Motor neuron (in vitro differentiated cells): ENCODE measurements at regions not wholly inside any gene's neighbourhood (a gene's known extent, or its start where the extent isn't known, plus 50 kb on each side); places are given as distances from the start of the nearest gene placed in this dataset.

Source experiments
- ATAC-seq, 8 experiments: fragments of 200-7000 bp; cut with Tn5 transposase; replicated peaks in 6 of 8; 2 replicates each; pipeline ENCODE4 v1.8.0; 2021; ENCODE audit warnings: mild to moderate bottlenecking in 8 of 8, moderate library complexity in 8 of 8
- H3K27ac ChIP-seq, 2 donors: fragments of 250-450 bp; sonication (Bioruptor Pico); 2 replicates each; pipeline ENCODE4 v1.9.0; 2021; ENCODE audit warnings: antibody characterized with exemption in 2 of 2, mild to moderate bottlenecking in 2 of 2, moderate library complexity in 1 of 2
- H3K4me1 ChIP-seq, 2 donors: fragments of 250-450 bp; sonication (Bioruptor Pico); replicated peaks in 1 of 2; 2 replicates each; pipeline ENCODE4 v1.6.1; 2021; ENCODE audit warnings: antibody characterized with exemption in 2 of 2, mild to moderate bottlenecking in 2 of 2, moderate library complexity in 1 of 2
- H3K4me3 ChIP-seq, 5 donors: fragments of 250-450 bp; sonication (Bioruptor Pico); 2 replicates each; pipeline ENCODE4 v1.9.0; 2021; ENCODE audit warnings: antibody characterized with exemption in 5 of 5, mild to moderate bottlenecking in 5 of 5, moderate library complexity in 4 of 5
- WGBS, 10 experiments: fragments of 450-650 bp; shearing (Covaris generic); methylation state at CpG; one replicate each; pipeline ENCODE4 v1.0.0; 2022; 5-methylcytosine and 5-hydroxymethylcytosine counted together
- in situ Hi-C, 9 experiments: fragments of 400-800 bp; cut with MboI; loops; one replicate each; pipeline ENCODE4 v1.15.0; 2021; ENCODE audit warnings: low sequenced_read_pairs in 9 of 9, low pct_unique_long_range_greater_than_20kb in 2 of 9; ENCODE audit not compliant: unreplicated experiment in 9 of 9

- H3K4me3 ChIP-seq: no peak overlapping the region
- in situ Hi-C loops: no loop called here
- H3K4me1 ChIP-seq: no peaks in the 10 kb centered on the region
- no peak for ATAC-seq
- H3K27ac ChIP-seq: no peak overlapping the region
- WGBS, 10 experiments: 0 to 100% (median 77%) methylated on average over 1 to 3 of the region's 3 CpGs; no CpG with 5 or more reads in 2 of the 10 experiments
Observed at GRCh38 chr14:101380512-101380911, 180.8 kb upstream of the DIO3 start.

- H3K27ac ChIP-seq: no peak overlapping the region
- no peaks in the 10 kb centered on the region for H3K4me1 ChIP-seq
- in situ Hi-C loops: no loop called here
- no peak overlapping the region for H3K4me3 ChIP-seq
- no peak for ATAC-seq
Observed at GRCh38 chr14:101380940-101381339, 180.4 kb upstream of the DIO3 start.

GRCh38 chr14:101383737-101384338 lies 177.5 kb upstream of the DIO3 start:
- no peaks in the 10 kb centered on the region for H3K4me1 ChIP-seq
- 3 to 100% (median 78%) methylated on average over 1 to 2 of the region's 2 CpGs for WGBS, 10 experiments
- no peak overlapping the region for H3K4me3 ChIP-seq
- ATAC-seq: no peak
- no peak overlapping the region for H3K27ac ChIP-seq
- in situ Hi-C loops: no loop called here

- in situ Hi-C loops: no loop called here
- ATAC-seq: no peak
- H3K27ac ChIP-seq: no peak overlapping the region
- H3K4me1 ChIP-seq: no peaks in the 10 kb centered on the region
- WGBS, 10 experiments: 35 to 100% (median 76%) methylated on average over 1 to 5 of the region's 9 CpGs; no CpG with 5 or more reads in 3 of the 10 experiments
- no peak overlapping the region for H3K4me3 ChIP-seq
Observed at GRCh38 chr14:101394374-101394773, 166.9 kb upstream of the DIO3 start.

GRCh38 chr14:101395779-101396178 lies 165.5 kb upstream of the DIO3 start:
- ATAC-seq: no peak
- H3K4me1 ChIP-seq: no peaks in the 10 kb centered on the region
- in situ Hi-C loops: no loop called here
- no peak overlapping the region for H3K27ac ChIP-seq
- WGBS, 10 experiments: 54 to 100% (median 92%) methylated on average over 2 to 5 of the region's 5 CpGs; no CpG with 5 or more reads in 2 of the 10 experiments
- H3K4me3 ChIP-seq: no peak overlapping the region

GRCh38 chr14:101397206-101397605 lies 164.1 kb upstream of the DIO3 start:
- WGBS, 10 experiments: 75 to 100% (median 91%) methylated on average over 1 to 11 of the region's 12 CpGs; no CpG with 5 or more reads in 1 of the 10 experiments
- H3K4me3 ChIP-seq: no peak overlapping the region
- no peak overlapping the region for H3K27ac ChIP-seq
- ATAC-seq: no peak
- in situ Hi-C loops: no loop called here
- no peaks in the 10 kb centered on the region for H3K4me1 ChIP-seq

GRCh38 chr14:101398011-101398410 lies 163.3 kb upstream of the DIO3 start:
- Histone ChIP-seq H3K4me3 (no peak overlapping the region), H3K4me1 (no peaks in the 10 kb centered on the region), H3K27ac (no peak overlapping the region)
- in situ Hi-C loops: no loop called here
- 5 to 90% (median 83%) methylated on average over 2 to 12 of the region's 14 CpGs; no CpG with 5 or more reads in 4 of the 10 experiments for WGBS, 10 experiments
- no peak for ATAC-seq

- ATAC-seq: no peak
- Histone ChIP-seq H3K27ac (no peak overlapping the region), H3K4me3 (no peak overlapping the region), H3K4me1 (no peaks in the 10 kb centered on the region)
- 95 to 100% (median 100%) methylated on average over 1 to 4 of the region's 5 CpGs; no CpG with 5 or more reads in 7 of the 10 experiments for WGBS, 10 experiments
- in situ Hi-C loops: no loop called here
Observed at GRCh38 chr14:101399737-101400517, 161.4 kb upstream of the DIO3 start.

GRCh38 chr14:101400830-101401229 lies 160.5 kb upstream of the DIO3 start:
- Histone ChIP-seq H3K4me1 (no peaks in the 10 kb centered on the region), H3K27ac (no peak overlapping the region), H3K4me3 (no peak overlapping the region)
- in situ Hi-C loops: no loop called here
- peak in 2 of 8 experiments; percentile 27 to 45 for ATAC-seq
- 9 to 81% (median 35%) methylated on average over 2 to 8 of the region's 11 CpGs; no CpG with 5 or more reads in 1 of the 10 experiments for WGBS, 10 experiments

GRCh38 chr14:101402936-101403660 lies 158.2 kb upstream of the DIO3 start:
- no peak for ATAC-seq
- in situ Hi-C loops: no loop called here
- Histone ChIP-seq H3K4me3 (no peak overlapping the region), H3K27ac (no peak overlapping the region), H3K4me1 (peaks cover under 1 to 3% of the 10 kb centered on the region in 2 donors)
- WGBS, 10 experiments: 0 to 93% (median 53%) methylated on average over 3 to 15 of the region's 23 CpGs; no CpG with 5 or more reads in 2 of the 10 experiments

GRCh38 chr14:101404426-101405170 lies 156.7 kb upstream of the DIO3 start:
- 40 to 92% (median 72%) methylated on average over 2 to 4 of the region's 11 CpGs; no CpG with 5 or more reads in 2 of the 10 experiments for WGBS, 10 experiments
- no peak for ATAC-seq
- no peak overlapping the region for H3K27ac ChIP-seq
- H3K4me3 ChIP-seq: no peak overlapping the region
- in situ Hi-C loops: no loop called here
- peaks cover 10 to 13% of the 10 kb centered on the region in 2 donors for H3K4me1 ChIP-seq

- H3K4me3 ChIP-seq: no peak overlapping the region
- in situ Hi-C loops: no loop called here
- peak in 1 of 8 experiments; percentile 34 for ATAC-seq
Observed at GRCh38 chr14:101405171-101405883, 156.0 kb upstream of the DIO3 start.

More at GRCh38 chr14:101405171-101405883, 156.0 kb upstream of the DIO3 start:
- WGBS, 10 experiments: 28 to 98% (median 84%) methylated on average over 6 to 12 of the region's 12 CpGs
- peaks cover 10 to 17% of the 10 kb centered on the region in 2 donors for H3K4me1 ChIP-seq
- no peak overlapping the region for H3K27ac ChIP-seq
